HG03108 (cell line): ENCODE measurements at regions not wholly inside any gene's neighbourhood (a gene's known extent, or its start where the extent isn't known, plus 50 kb on each side); places are given as distances from the start of the nearest gene placed in this dataset.

Experiments
- ATAC-seq: cut with Tn5 transposase; IDR thresholded peaks from one replicate; pipeline ENCODE4 v1.9.1; 2021; ENCODE audit warnings: moderate library complexity; ENCODE audit not compliant: unreplicated experiment

DNA sequence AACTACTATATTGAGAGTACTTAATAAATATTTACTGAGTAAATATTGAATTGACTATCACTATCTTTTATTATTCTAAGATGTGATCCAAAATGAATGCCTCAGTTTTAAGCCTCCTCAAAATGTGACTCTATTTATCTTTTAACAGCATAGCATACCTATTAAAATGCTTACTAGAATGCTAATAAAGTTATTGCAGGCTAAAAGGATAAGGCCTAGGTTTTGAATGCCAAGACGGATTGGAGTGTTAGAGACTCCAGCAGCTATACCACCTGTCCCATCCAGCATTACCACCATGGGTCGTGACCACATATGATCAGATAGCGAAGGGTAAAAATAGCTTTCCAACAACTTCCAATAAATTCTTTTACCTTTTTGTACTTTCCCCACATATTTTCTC lies 64.7 kb upstream of the MYRIP start:
- no peak for ATAC-seq

DNA sequence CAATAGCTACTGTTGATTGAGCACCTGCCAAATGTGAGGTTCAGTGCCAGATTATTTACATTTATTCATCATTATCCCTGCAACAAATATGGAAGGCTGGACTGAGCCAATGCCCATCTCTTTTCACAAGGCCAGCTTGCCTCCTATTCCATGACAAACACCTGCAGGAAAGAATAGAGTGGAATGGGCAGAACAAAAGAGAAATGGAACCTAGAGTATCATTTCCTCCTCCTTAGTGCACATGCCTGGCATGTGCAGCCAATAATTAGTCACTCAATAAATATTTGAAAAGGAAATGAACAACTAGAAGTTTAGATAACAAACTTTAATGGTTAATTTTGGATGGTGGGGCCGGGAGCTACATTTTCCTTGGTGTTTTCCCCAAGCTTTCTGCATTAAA lies 61.4 kb upstream of the MYRIP start:
- no peak for ATAC-seq

DNA sequence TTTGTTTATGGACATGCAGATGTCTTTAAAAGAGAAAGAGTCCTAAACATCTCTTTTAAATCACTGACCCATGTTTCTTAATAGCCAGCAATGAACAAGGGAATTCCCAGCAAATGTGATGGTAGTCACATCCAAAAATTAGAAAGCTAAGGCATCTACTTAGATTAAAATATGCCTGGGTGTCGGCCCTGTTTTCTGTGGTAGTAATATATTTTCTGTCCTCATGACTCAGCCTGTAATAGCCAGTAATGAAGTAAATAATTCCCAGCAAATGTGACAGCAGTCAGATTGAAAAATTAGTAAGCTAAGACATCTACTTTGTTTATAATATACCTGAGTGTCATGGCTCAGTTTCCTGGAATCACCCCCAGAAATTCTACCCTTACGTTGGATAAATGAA lies 60.6 kb upstream of the MYRIP start:
- no peak for ATAC-seq

DNA sequence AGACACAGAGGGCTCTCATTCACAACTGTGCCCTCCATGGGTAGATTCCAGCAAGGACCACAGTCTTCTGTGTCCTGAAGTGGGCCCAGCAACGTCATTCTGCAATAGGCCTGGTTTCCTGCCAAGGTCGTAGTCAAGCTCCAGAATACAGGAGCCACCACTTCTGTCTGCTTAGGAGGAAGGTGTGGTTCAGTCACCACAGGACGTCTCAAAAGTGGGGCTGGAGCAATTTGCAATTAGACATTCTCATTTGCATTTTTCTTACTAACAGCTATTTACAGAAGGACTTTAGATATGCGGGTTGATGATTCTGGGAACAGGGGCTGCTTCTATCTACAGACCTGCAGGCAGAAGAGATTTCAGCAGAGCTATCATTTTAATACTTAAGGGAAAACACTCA lies 58.7 kb upstream of the MYRIP start:
- no peak for ATAC-seq

DNA sequence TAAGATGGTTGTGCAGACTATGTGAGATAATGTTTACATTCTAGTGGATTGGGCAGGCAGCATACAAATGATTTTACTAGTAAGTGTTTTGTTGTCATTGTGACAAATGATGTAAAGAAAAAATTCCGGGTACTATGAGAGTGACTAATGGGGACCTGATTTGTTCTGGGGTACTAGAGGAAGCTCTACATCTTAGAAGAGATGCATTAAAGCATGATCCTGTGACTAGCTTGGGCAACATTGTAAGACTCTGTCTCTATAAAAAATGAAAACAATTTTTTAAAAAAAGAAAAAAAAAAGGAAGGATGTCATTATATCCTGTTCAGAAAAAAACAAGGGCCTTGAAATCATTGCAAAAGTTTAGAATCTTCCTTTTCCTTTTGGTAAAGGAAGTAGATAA lies 58.1 kb upstream of the MYRIP start:
- no peak for ATAC-seq

DNA sequence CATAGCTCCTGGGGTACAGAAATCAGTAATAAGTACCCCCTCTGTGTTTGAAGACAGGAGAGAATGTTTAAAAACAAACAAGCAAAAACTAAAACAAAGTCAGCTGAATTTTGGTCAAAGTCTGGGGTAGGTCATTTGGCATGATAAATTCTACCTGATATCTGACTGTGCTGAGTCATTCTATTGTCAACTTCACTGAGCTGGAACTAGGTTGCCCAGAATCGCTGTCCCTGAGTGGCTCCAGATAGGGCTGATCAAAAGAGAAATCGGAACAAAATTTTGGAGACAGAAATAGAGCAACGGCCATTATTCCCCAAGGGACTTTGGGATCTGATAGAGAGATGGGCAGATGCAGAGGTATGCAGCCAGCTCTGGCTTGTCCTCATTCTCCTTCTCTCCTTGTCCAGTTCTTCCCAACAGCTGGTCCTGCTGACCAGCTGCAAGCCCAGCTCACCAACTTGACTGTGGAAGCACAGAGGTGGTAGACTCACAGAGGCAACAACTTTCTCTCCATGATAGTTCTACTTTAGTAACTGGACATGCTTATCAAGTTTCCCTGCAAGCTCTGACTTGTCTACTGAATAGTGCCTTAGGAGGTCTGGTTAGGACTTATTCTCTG lies 57.3 kb upstream of the MYRIP start:
- ATAC-seq: no peak

DNA sequence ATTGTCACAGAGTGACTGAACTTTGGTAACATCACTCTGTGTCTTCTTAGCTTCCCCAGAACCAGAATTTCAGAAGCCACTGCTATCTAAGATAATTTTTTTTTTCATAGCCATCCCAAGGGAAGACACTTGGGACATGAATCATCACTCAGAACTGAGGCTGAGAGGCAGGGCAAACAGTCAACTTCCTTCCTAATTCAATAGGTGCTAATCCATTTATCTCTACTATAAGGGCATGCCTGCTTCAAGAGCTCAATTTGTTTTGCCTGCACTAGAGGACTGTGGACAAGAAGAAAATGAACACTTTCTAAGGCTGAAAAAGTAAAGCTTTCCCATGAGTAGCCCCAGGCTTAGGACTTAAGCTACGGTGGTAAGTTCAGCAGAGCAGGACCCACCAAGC lies 56.7 kb upstream of the MYRIP start:
- ATAC-seq: no peak

DNA sequence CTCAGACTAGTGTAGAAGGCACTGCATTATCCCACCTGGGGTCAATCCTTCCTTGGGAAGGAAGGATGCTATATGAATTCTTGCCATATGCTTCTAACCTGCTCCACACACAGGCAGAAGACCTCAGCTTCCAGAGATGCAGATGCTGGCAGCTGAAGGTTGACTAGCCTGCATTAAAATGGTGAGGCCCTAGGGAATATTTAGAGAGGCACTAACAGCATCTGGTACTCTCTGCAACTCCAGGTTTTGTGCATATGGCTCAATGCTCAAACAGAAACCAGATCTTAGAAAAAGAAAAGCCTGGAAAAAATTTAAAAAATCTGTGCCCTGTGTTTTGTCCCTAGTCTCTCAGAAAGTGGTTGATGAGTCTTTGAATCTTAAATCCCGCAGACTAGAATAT lies 56.0 kb upstream of the MYRIP start:
- ATAC-seq: no peak

DNA sequence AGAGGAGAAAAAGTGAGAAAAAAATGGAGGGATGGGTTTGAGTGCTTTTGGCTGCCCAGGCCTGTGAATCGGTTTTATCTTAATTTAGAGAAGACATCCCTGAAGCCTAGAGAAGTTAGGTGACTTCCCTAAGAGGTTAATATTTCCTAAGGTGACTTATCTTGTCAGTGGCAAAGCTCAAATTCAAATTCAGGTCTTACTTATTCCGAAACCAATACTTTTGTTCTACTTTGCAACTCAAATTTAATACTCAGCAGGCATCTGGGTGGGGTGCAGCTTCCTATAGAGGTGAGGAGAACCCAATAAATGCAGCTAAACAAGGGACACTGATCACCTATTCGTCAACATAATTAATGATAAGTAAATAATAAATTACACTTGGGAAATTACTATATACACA lies 54.9 kb upstream of the MYRIP start:
- ATAC-seq: peak; percentile 56

DNA sequence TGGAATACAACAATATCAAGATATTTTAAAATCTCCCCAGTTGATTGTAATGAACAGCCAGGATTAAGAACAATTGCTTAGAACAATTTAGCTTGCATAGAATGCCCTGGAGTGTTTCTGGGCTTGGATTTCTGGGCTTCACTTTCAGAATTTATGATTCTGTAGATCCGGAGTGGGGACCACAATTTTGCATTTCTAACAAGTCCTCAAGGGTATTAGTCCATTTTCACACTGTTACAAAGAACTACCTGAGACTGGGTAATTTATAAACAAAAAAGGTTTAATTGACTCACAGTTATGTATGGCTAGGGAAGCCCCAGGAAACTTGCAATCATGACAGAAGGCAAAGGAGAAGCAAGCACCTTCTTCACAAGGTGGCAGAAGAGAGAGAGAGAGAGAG lies 54.3 kb upstream of the MYRIP start:
- ATAC-seq: no peak

DNA sequence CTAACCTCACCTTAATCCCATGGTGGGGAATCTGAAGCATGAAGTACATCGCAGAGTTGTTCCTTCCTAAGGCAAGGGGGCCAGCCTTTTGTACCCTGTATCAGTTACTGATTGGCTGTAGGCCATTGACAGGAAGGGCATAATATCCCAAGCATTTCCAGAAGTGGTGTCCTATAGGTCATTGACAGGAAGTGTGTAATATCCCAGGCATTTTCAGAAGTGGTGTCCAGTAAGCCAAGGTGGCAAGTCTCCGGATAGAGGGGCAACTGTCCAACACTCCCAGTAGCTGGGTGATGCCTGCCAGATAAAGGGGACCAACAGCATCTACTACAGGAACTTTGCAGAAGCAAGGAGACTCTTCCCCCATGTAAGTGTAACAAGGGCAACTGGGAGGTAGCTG lies 52.1 kb upstream of the MYRIP start:
- ATAC-seq: no peak
